ENCODE measurements at regions not wholly inside any gene's neighbourhood (a gene's known extent, or its start where the extent isn't known, plus 50 kb on each side); places are given as distances from the start of the nearest gene placed in this dataset.
"Not testable (repeated sequence)": the region's sequence is repeated elsewhere in the genome, so short reads cannot be mapped to it uniquely, and the experiment has no call there.

DNA sequence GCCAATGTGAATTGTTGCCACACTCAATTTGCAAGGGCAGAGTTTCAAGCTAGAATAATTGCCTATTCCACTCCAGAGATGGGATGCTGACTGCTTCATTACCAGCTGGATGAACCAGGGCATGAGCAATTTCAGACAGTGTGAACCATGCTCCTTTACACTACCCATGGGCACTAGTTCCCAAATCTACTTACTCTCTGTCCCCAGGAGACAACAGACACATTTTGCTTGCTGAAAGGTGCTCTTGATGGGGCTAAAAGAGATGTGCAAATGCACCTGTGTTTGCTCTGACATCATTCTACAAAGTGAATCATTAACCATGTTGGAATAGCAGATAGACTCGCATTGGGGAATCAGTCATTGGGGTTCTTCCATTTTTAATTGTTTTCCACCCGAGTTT is 522.3 kb upstream of the NUDT12 start:
- intact Hi-C loops (cut with micrococcal nuclease) = no loop called here
- H3K36me3 Mint-ChIP-seq (ENCODE audit: low read depth) = no peaks in the 10 kb centered on the region
- no peak for DNase-seq
- no peaks in the 10 kb centered on the region for H3K27me3 Mint-ChIP-seq
- H3K27ac Mint-ChIP-seq = no peak overlapping the region
- no peaks in the 10 kb centered on the region for H3K4me1 Mint-ChIP-seq
- H3K9me3 Mint-ChIP-seq = peaks cover 3% of the 10 kb centered on the region
- H3K4me3 Mint-ChIP-seq = no peak overlapping the region

DNA sequence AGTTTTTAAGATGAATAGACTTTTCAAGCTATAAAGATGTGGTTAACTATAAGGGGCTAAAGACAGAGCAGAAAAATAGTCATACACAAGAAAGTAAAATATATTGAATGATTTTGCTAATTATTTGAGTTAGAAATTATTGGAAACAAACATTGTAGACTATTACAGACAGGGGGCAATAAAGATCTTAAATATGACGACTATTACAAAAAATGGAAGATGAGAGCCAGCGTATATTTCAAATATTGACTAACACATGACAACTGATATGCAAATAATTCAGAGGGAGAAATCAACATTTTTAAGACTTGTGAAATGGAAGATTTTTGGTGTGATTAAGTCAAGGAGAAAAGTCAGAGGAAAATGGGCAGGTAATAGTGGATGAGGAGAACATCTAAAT is 520.2 kb upstream of the NUDT12 start:
- DNase-seq = no peak
- H3K27me3 Mint-ChIP-seq = no peaks in the 10 kb centered on the region
- no peak overlapping the region for H3K4me3 Mint-ChIP-seq
- no peaks in the 10 kb centered on the region for H3K4me1 Mint-ChIP-seq
- peaks cover 3% of the 10 kb centered on the region for H3K9me3 Mint-ChIP-seq
- H3K36me3 Mint-ChIP-seq (ENCODE audit: low read depth) = no peaks in the 10 kb centered on the region
- no peak overlapping the region for H3K27ac Mint-ChIP-seq
- intact Hi-C loops (cut with micrococcal nuclease) = no loop called here

DNA sequence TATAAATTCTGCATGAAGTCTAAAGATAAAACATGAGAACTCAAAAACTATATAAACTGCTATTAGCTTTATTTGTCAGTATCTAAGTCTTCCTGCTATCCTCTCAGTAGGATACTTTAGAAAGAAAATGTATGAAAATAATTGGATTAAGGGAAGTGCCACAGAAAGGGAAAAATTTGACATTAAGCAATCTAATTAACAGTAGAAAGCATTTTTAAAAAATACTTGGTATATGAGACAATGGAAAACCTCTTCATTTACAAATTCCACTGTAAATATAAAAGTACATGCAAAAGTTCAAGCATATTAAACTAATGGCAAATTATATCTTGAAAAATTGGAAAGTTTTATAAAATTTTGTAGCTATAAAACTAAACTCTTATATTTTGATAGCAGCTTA is 518.6 kb upstream of the NUDT12 start:
- H3K9me3 Mint-ChIP-seq = peaks cover 3% of the 10 kb centered on the region
- H3K36me3 Mint-ChIP-seq (ENCODE audit: low read depth) = no peaks in the 10 kb centered on the region
- H3K27ac Mint-ChIP-seq = no peak overlapping the region
- DNase-seq = no peak
- H3K4me1 Mint-ChIP-seq = no peaks in the 10 kb centered on the region
- intact Hi-C loops (cut with micrococcal nuclease) = no loop called here
- no peaks in the 10 kb centered on the region for H3K27me3 Mint-ChIP-seq
- H3K4me3 Mint-ChIP-seq = no peak overlapping the region

DNA sequence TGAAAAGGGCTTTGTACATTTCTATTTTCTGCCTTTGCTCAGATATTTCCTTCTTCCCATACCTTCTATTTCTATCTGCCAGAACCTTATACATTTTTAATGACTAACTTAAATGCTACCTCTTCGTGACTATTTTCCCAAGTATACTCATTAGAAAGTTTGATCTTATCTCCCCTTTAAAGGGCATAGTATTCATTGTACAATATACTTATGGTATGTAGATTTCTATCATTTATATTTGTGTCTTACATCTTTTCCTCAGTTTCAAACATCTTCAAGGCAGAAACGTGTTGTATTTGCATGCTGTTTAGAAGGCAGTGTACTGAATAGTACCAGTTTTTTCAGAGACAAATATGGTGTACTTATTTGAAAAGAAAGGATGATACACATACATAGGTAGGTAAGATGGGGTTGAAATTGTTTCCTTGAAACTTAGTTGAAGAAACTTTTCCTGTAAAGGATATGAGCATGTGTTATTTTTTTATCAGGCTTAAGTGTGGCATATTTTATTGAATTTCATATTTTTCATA is 518.1 kb upstream of the NUDT12 start:
- DNase-seq = no peak
- intact Hi-C loops (cut with micrococcal nuclease) = no loop called here
- Mint-ChIP-seq H3K4me3 (no peak overlapping the region), H3K9me3 (peaks cover 3% of the 10 kb centered on the region), H3K27me3 (no peaks in the 10 kb centered on the region), H3K36me3 (ENCODE audit: low read depth) (no peaks in the 10 kb centered on the region), H3K4me1 (no peaks in the 10 kb centered on the region), H3K27ac (no peak overlapping the region)

DNA sequence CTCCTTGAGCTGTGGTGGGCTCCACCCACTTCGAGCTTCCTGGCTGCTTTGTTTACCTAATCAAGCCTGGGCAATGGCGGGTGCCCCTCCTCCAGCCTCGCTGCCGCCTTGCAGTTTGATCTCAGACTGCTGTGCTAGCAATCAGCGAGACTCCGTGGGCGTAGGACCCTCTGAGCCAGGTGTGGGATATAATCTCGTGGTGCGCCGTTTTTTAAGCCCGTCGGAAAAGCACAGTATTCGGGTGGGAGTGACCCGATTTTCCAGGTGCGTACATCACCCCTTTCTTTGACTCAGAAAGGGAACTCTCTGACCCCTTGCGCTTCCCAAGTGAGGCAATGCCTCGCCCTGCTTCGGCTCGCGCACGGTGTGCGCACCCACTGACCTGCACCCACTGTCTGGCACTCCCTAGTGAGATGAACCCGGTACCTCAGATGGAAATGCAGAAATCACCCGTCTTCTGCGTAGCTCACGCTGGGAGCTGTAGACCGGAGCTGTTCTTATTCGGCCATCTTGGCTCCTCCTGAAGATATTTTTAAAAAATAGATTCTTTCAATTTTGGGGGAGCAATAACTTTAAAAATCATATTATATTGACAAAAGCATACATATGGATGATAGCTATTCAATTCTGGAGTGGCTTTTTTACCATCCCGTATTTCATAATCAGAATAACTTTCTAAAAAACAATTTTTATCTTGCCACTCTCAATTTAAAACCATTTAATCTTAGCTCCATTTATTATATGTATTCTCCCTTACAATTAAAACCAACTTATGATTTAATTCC is 517.5 kb upstream of the NUDT12 start:
- H3K9me3 Mint-ChIP-seq; H3K36me3 Mint-ChIP-seq (ENCODE audit: low read depth); intact Hi-C loops (cut with micrococcal nuclease); H3K27me3 Mint-ChIP-seq; H3K27ac Mint-ChIP-seq; DNase-seq; H3K4me1 Mint-ChIP-seq; H3K4me3 Mint-ChIP-seq: not testable (repeated sequence)

DNA sequence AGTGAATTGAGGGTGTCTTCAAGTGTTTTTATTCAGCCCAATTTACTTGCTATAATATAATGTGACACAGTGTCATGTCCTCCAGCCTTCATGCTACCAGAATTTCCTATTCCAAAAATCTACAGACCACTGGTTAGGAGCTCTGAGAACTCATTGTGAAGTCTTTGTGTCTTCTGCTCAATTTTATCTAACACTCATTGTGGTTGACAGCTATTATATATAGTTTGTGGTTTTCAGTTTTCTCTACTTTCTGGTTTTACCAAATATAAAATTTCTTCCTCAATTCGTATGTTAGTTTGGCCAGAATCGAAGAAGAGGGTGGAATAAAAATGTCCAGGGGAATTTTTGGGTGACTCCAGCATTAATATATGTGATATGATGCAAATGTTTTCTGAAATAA is 509.3 kb upstream of the NUDT12 start:
- intact Hi-C loops (cut with micrococcal nuclease) = no loop called here
- Mint-ChIP-seq H3K4me1 (no peaks in the 10 kb centered on the region), H3K36me3 (ENCODE audit: low read depth) (no peaks in the 10 kb centered on the region), H3K27me3 (no peaks in the 10 kb centered on the region), H3K9me3 (no peaks in the 10 kb centered on the region), H3K27ac (no peak overlapping the region), H3K4me3 (no peak overlapping the region)
- no peak for DNase-seq

DNA sequence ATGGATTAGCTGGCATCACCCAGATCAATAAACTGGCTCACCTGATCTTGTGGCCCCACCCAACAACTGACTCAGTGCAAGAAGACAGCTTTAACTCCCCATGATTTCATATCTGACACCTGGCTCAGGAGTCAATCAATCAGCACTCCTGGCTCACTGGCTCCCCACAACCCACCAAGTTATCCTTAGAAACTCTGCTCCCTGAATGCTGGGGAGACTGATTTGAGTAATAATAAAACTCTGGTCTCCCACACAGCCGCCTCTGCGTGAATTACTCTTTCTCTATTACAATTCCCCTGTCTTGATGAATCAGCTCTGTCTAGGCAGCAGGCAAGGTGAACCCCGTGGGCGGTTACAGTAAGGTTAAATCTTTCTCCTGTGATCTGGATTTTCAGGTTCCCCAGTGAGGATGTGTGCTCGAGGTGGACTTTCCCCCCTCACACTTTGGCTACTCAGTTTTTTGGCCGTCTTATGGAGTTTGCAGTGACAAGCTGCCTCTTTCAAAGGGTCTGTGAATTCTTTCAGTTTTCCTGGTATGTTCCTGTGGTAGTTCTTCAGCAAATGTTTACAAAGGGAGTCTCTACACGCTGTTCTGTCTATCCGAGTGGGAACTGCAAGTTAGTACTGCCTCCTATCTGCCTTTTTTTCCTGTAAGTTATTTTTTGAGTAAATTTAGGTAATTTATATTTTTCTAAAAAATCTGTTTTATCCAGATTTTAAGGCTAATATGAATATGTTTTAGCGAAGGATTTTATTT is 500.2 kb upstream of the NUDT12 start:
- peaks cover 6% of the 10 kb centered on the region for H3K9me3 Mint-ChIP-seq
- H3K27me3 Mint-ChIP-seq = no peaks in the 10 kb centered on the region
- peaks cover 2% of the 10 kb centered on the region for H3K4me1 Mint-ChIP-seq
- no peak overlapping the region for H3K27ac Mint-ChIP-seq
- H3K36me3 Mint-ChIP-seq (ENCODE audit: low read depth) = no peaks in the 10 kb centered on the region
- intact Hi-C loops (cut with micrococcal nuclease) = no loop called here
- no peak for DNase-seq
- no peak overlapping the region for H3K4me3 Mint-ChIP-seq

DNA sequence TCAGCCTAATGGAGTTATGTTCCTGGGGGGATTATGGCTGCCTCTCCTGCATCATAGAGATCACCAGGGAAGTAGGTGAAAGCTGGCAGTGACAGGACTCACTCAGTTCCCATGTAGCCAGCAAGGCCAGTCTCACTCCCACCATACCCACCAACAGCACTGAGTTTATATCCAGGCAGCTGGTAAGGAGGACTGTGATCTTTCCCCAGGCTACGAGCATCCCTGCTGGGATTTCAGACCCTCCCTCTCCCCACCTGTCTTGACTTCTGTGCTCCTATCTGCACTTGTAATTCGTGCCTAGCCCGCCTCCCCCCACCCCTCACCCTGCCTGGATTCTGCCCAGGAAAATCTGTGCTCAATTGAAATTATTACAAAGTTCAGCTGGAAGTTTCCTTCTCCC is 499.1 kb upstream of the NUDT12 start:
- H3K27me3 Mint-ChIP-seq = no peaks in the 10 kb centered on the region
- intact Hi-C loops (cut with micrococcal nuclease) = no loop called here
- H3K9me3 Mint-ChIP-seq = peaks cover 6% of the 10 kb centered on the region
- H3K4me1 Mint-ChIP-seq = peaks cover 2% of the 10 kb centered on the region
- DNase-seq = no peak
- H3K36me3 Mint-ChIP-seq (ENCODE audit: low read depth) = no peaks in the 10 kb centered on the region
- no peak overlapping the region for H3K27ac Mint-ChIP-seq
- H3K4me3 Mint-ChIP-seq = no peak overlapping the region

DNA sequence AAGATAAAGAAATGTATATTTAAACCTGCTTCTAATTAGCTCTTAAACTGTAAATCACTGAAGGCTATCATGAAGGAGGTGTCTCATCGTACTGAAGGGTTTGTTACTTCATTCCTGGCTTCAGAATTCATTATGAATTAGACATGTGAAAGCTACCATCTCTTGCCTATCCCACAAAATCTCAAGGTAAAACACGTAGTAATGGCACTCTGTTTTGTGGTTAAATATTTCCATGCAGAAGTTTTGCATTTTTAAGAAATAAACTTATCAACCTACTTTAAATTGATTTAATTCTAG is 490.7 kb upstream of the NUDT12 start:
- Mint-ChIP-seq H3K36me3 (ENCODE audit: low read depth) (no peaks in the 10 kb centered on the region), H3K4me3 (no peak overlapping the region), H3K9me3 (peaks cover 5% of the 10 kb centered on the region), H3K4me1 (no peaks in the 10 kb centered on the region), H3K27ac (no peak overlapping the region), H3K27me3 (no peaks in the 10 kb centered on the region)
- intact Hi-C loops (cut with micrococcal nuclease) = no loop called here
- DNase-seq = no peak

DNA sequence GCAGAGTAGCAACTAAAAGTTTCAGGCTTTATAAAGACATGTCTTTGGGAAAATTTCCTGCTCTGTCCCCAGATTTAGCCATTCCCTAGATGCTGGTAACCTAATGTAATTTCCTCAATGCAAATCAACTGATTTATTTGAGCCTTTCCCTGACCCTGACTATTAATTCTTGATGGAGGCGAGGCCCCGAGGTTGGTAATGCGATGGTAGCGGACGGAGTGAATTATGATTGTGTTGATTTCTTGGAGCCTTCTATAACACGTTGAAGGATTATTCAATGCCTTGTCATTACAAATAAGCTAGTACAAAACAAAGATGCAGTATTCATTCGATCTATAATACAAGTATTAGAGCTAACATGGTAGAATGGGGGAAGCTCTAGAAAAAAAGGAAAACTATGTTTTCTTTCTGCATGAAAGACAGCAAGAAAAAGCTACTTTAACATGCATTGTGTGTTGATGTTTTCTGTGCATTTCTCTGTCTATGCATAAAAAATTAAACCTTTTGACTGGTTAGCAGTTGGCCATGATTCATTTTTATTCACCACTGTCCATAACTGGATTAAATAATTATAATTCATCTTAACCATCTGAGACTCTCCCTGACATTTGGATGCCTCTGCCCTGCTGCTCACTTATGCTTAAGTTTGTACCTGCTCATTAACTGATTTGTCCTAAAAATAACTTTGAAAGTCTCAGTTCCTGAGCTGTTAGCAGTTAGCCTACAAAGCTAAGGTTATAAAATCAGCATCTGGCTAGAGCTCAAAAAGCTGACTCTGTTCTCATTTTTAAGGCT is 490.2 kb upstream of the NUDT12 start:
- no peak for DNase-seq
- no peaks in the 10 kb centered on the region for H3K36me3 Mint-ChIP-seq (ENCODE audit: low read depth)
- peaks cover 5% of the 10 kb centered on the region for H3K9me3 Mint-ChIP-seq
- H3K27me3 Mint-ChIP-seq = no peaks in the 10 kb centered on the region
- intact Hi-C loops (cut with micrococcal nuclease) = no loop called here
- H3K4me1 Mint-ChIP-seq = no peaks in the 10 kb centered on the region
- no peak overlapping the region for H3K4me3 Mint-ChIP-seq
- H3K27ac Mint-ChIP-seq = no peak overlapping the region

DNA sequence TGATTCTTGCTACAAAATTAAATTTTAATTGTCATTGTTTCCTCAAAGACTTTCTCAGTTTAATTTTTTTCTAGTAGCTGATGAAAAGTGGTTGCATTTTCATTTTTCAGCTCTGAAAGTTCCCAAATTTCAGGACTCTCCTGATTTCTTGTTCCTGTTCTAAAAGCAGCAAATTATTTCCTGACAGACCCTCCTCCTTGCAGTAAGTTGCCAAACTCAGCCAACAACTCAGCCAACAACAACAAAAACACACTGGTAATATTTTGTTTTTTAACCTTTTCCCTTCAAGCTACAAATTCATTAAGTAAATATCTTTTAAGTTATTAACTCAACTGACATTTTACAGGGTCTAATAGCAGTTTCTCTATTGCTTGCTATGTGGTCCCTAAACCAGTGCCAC is 487.8 kb upstream of the NUDT12 start:
- Mint-ChIP-seq H3K27ac (no peak overlapping the region), H3K4me1 (no peaks in the 10 kb centered on the region), H3K36me3 (ENCODE audit: low read depth) (no peaks in the 10 kb centered on the region), H3K27me3 (no peaks in the 10 kb centered on the region), H3K4me3 (no peak overlapping the region), H3K9me3 (peaks cover 5% of the 10 kb centered on the region)
- intact Hi-C loops (cut with micrococcal nuclease) = no loop called here
- no peak for DNase-seq

DNA sequence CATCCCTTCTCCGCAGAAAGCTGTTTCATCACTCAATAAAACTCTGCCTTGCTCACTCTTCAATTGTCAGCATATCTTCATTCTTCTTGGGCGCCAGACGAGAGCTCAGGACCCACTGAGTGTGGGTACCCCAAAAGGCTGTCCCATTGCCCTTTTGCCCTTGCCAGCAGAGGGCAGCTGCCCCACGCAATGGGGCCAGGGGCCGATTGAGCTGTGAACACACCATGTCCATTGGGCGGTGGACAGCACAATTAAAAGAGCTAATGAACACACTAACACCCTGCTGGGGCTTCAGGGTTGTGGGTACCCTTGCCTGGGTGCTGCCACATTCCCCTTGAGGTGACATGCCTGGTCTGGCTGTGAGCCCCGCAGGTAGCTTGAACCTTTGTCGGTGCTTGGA is 487.2 kb upstream of the NUDT12 start:
- no peaks in the 10 kb centered on the region for H3K27me3 Mint-ChIP-seq
- no peaks in the 10 kb centered on the region for H3K4me1 Mint-ChIP-seq
- DNase-seq = no peak
- H3K9me3 Mint-ChIP-seq = peaks cover 5% of the 10 kb centered on the region
- H3K27ac Mint-ChIP-seq = no peak overlapping the region
- intact Hi-C loops (cut with micrococcal nuclease) = no loop called here
- H3K4me3 Mint-ChIP-seq = no peak overlapping the region
- H3K36me3 Mint-ChIP-seq (ENCODE audit: low read depth) = no peaks in the 10 kb centered on the region

DNA sequence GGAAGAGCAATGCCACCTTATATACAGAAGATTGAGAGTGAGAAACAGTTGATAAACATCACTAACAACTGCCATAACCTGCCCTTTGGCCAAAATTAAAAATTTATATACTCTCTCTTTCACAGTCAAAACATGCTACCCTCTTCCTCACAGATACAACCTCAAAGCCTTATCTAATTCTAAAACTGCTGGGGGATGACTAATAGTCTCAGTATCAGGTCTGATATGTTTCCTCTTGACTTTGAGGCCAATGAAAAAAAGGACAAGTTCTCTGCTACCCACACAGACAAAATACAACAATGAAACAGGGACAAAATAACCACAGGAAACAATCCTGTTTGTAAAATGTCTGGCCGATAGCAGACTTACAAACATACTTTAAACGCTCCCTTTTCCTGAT is 485.6 kb upstream of the NUDT12 start:
- intact Hi-C loops (cut with micrococcal nuclease) = no loop called here
- no peak for DNase-seq
- no peak overlapping the region for H3K4me3 Mint-ChIP-seq
- no peak overlapping the region for H3K27ac Mint-ChIP-seq
- no peaks in the 10 kb centered on the region for H3K27me3 Mint-ChIP-seq
- H3K9me3 Mint-ChIP-seq = peaks cover 5% of the 10 kb centered on the region
- H3K4me1 Mint-ChIP-seq = no peaks in the 10 kb centered on the region
- H3K36me3 Mint-ChIP-seq (ENCODE audit: low read depth) = no peaks in the 10 kb centered on the region

DNA sequence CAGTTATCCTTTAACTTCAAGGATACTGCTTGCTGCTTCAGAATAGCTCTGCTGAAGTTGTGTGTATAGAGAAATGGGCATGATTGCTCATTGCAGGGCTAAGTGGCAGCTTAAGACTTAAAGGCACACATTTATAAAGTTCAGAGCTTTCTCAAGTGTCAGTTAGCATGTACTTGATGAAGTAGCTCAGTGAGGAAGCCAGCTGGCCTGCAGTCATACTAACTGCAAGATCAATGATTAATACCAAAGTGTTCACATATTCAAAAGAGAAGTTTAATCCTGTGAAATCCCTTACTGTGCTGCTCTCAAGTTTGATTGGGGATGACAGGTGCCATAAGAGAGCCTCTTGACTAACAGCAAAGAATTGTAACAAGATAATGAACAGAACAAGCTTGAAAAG is 483.4 kb upstream of the NUDT12 start:
- intact Hi-C loops (cut with micrococcal nuclease) = no loop called here
- Mint-ChIP-seq H3K36me3 (ENCODE audit: low read depth) (no peaks in the 10 kb centered on the region), H3K27ac (no peak overlapping the region), H3K27me3 (no peaks in the 10 kb centered on the region), H3K4me1 (no peaks in the 10 kb centered on the region), H3K9me3 (peaks cover 5% of the 10 kb centered on the region), H3K4me3 (no peak overlapping the region)
- DNase-seq = no peak

All from activated CD4-positive, alpha-beta T cell treated with anti-CD3 and anti-CD28 coated beads, Interleukin-2, amount 10 ng/mL, durations not matched to agents 24 days and 14 days (primary cell).